Panc1 (cell line): ENCODE measurements at regions not wholly inside any gene's neighbourhood (a gene's known extent, or its start where the extent isn't known, plus 50 kb on each side); places are given as distances from the start of the nearest gene placed in this dataset.

Experiments
- ATAC-seq: fragments of 200-7000 bp; cut with Tn5 transposase; 2 replicates; pipeline ENCODE4 v1.9.1; 2020; ENCODE audit warnings: mild to moderate bottlenecking, moderate library complexity
- BruUV-seq: library from RNA; stranded (reverse); fragments of 400-500 nt; replicated peaks from 2 replicates; lab custom pipeline; 2021; lab: Mats Ljungman, UMichigan
- CTCF ChIA-PET: fragments of 300-600 bp; sonication (Branson Sonifier 250); formaldehyde crosslinking; loops from one replicate; lab custom pipeline; 2022; ENCODE audit warnings: antibody characterized with exemption; lab: Charles Lee
- POLR2A ChIA-PET: fragments of 300-600 bp; sonication (Branson Sonifier 250); formaldehyde crosslinking; loops from one replicate; lab custom pipeline; 2022; ENCODE audit warnings: antibody characterized with exemption; lab: Charles Lee
- DNase-seq: peaks from one replicate; pipeline ENCODE4 v3.0.0-alpha.2; 2010; ENCODE audit warnings: low read depth, low spot score
- H3K27ac ChIP-seq: 2 replicates; pipeline ENCODE4 v1.5.1; 2011; ENCODE audit warnings: mild to moderate bottlenecking, low read length, inconsistent platforms
- H3K27me3 ChIP-seq: fragments of 200-500 bp; sonication (Bioruptor generic); 2 replicates; pipeline ENCODE4 v1.6.0; 2014; ENCODE audit warnings: low read length, inconsistent platforms; ENCODE audit not compliant: control insufficient read depth, insufficient read depth
- H3K36me3 ChIP-seq: fragments of 200-500 bp; sonication (Bioruptor generic); 2 replicates; pipeline ENCODE4 v1.5.1; 2014; ENCODE audit warnings: inconsistent platforms, mild to moderate bottlenecking, low read length, moderate library complexity; ENCODE audit not compliant: control insufficient read depth, insufficient read depth
- H3K4me1 ChIP-seq: 2 replicates; pipeline ENCODE4 v1.5.1; 2011; ENCODE audit warnings: inconsistent platforms, mild to moderate bottlenecking, low read length, moderate library complexity; ENCODE audit not compliant: control insufficient read depth, insufficient read depth
- H3K4me3 ChIP-seq, 2 experiments: 2 replicates each; pipeline ENCODE4 v1.5.1; 2011 to 2012; ENCODE audit warnings: low read depth in 2 of 2, low read length in 2 of 2, mild to moderate bottlenecking in 2 of 2, inconsistent platforms in 1 of 2, moderate library complexity in 1 of 2
- H3K9me3 ChIP-seq: fragments of 200-500 bp; sonication (Bioruptor generic); 2 replicates; pipeline ENCODE4 v1.5.1; 2014; ENCODE audit warnings: low read depth, mild to moderate bottlenecking, inconsistent platforms, low read length, moderate library complexity; ENCODE audit not compliant: control insufficient read depth, insufficient read depth
- POLR2AphosphoS5 ChIP-seq: IDR thresholded peaks from 2 replicates; pipeline ENCODE4 v1.6.1; 2012; ENCODE audit warnings: mild to moderate bottlenecking, low read depth, low read length, moderate library complexity
- SIN3A ChIP-seq: IDR thresholded peaks from 2 replicates; pipeline ENCODE4 v1.6.1; 2012; ENCODE audit warnings: low read depth, mild to moderate bottlenecking, low read length, moderate library complexity, borderline replicate concordance; ENCODE audit not compliant: insufficient read depth
- TCF7L2 ChIP-seq: IDR thresholded peaks from 2 replicates; pipeline ENCODE4 v1.6.1; 2011; ENCODE audit warnings: mild to moderate bottlenecking, low read depth, low read length, inconsistent platforms
- in situ Hi-C: cut with HindIII; loops from 2 replicates; pipeline ENCODE4 v1.10.0; 2016; ENCODE audit warnings: low sequenced_read_pairs, low pct_unique_long_range_greater_than_20kb
- intact Hi-C: fragments of 100-400 bp; cut with micrococcal nuclease; formaldehyde crosslinking; loops from one replicate; pipeline ENCODE4 v1.10.0; 2022; ENCODE audit not compliant: unreplicated experiment
- TF ChIP-seq, protein P1 (sequence below): fragments of 450-650 bp; IDR thresholded peaks from 2 replicates; pipeline ENCODE4 v1.5.1; 2017; ENCODE audit warnings: mild to moderate bottlenecking
- TF ChIP-seq, protein P2 (sequence below), 2 experiments: IDR thresholded peaks; 2 replicates each; pipeline ENCODE4 v1.6.1; 2011 to 2012; ENCODE audit warnings: low read depth in 2 of 2, control low read depth in 1 of 2, low read length in 1 of 2, mild to moderate bottlenecking in 1 of 2, moderate library complexity in 1 of 2; ENCODE audit not compliant: insufficient read depth in 1 of 2

DNA sequence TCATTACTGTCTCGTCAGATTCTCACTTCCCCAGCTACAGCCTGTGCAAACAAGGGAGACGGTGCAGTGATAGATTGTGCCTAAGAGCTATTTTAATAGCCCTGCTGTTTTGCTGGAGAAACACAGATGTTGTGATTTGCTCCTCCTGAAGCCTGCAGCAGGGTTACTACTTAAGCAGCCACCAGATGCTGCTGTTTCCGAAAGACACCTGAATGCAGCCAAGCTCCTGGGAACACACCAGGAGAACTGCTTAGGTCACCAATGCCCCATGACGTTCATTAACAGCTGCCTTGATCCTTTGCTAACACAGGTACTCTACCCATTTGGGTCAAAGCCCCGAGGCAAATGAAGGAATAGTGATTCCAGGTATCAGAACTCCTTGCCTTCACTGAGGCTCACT lies 411.8 kb upstream of the DAB1 start:
- POLR2A ChIA-PET: no interaction called here
- no peaks in the 10 kb centered on the region for H3K36me3 ChIP-seq
- H3K27ac ChIP-seq: no peak overlapping the region
- BruUV-seq: no TSS peak
- intact Hi-C loops (no loop called here), in situ Hi-C loops (no loop called here)
- no peak for TF ChIP-seq TCF7L2
- TF ChIP-seq, protein P1, sequence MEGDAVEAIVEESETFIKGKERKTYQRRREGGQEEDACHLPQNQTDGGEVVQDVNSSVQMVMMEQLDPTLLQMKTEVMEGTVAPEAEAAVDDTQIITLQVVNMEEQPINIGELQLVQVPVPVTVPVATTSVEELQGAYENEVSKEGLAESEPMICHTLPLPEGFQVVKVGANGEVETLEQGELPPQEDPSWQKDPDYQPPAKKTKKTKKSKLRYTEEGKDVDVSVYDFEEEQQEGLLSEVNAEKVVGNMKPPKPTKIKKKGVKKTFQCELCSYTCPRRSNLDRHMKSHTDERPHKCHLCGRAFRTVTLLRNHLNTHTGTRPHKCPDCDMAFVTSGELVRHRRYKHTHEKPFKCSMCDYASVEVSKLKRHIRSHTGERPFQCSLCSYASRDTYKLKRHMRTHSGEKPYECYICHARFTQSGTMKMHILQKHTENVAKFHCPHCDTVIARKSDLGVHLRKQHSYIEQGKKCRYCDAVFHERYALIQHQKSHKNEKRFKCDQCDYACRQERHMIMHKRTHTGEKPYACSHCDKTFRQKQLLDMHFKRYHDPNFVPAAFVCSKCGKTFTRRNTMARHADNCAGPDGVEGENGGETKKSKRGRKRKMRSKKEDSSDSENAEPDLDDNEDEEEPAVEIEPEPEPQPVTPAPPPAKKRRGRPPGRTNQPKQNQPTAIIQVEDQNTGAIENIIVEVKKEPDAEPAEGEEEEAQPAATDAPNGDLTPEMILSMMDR: peak; percentile 20; the same call in 1 of the 2 replicates
- H3K27me3 ChIP-seq: no peaks in the 10 kb centered on the region; the same call in 1 of the 2 replicates
- CTCF ChIA-PET: no interaction called here
- no peak for ATAC-seq
- H3K4me1 ChIP-seq: no peaks in the 10 kb centered on the region
- no peak overlapping the region for H3K4me3 ChIP-seq
- no peaks in the 10 kb centered on the region for H3K9me3 ChIP-seq
- DNase-seq: no peak

DNA sequence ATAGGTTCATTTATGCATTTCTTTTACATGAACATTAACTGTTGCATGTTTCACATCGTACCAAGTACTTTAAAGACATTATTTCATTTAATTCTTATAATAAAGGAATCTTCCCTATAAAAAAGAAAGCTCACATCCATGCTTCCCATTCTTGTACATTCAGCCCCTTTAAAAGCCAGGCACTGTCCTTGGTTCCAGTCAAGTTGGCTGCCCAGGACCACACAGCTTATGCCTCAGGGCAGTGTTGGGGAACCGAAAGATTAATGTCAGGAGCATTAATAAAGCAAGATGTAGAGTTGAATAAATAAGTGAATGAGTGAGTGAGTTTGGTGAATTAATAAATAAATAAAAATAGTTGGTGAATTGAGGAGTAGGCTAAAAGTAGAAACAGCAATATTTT lies 409.4 kb upstream of the DAB1 start:
- Histone ChIP-seq H3K9me3 (no peaks in the 10 kb centered on the region), H3K36me3 (no peaks in the 10 kb centered on the region), H3K4me3 (no peak overlapping the region), H3K27ac (no peak overlapping the region), H3K4me1 (no peaks in the 10 kb centered on the region), H3K27me3 (no peaks in the 10 kb centered on the region; the same call in 1 of the 2 replicates)
- DNase-seq: no peak
- TF ChIP-seq TCF7L2 (no peak), SIN3A (no peak), POLR2AphosphoS5 (no peak)
- TF ChIP-seq, protein P2, sequence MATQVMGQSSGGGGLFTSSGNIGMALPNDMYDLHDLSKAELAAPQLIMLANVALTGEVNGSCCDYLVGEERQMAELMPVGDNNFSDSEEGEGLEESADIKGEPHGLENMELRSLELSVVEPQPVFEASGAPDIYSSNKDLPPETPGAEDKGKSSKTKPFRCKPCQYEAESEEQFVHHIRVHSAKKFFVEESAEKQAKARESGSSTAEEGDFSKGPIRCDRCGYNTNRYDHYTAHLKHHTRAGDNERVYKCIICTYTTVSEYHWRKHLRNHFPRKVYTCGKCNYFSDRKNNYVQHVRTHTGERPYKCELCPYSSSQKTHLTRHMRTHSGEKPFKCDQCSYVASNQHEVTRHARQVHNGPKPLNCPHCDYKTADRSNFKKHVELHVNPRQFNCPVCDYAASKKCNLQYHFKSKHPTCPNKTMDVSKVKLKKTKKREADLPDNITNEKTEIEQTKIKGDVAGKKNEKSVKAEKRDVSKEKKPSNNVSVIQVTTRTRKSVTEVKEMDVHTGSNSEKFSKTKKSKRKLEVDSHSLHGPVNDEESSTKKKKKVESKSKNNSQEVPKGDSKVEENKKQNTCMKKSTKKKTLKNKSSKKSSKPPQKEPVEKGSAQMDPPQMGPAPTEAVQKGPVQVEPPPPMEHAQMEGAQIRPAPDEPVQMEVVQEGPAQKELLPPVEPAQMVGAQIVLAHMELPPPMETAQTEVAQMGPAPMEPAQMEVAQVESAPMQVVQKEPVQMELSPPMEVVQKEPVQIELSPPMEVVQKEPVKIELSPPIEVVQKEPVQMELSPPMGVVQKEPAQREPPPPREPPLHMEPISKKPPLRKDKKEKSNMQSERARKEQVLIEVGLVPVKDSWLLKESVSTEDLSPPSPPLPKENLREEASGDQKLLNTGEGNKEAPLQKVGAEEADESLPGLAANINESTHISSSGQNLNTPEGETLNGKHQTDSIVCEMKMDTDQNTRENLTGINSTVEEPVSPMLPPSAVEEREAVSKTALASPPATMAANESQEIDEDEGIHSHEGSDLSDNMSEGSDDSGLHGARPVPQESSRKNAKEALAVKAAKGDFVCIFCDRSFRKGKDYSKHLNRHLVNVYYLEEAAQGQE (IDR thresholded peaks at IDR 0.05; ENCODE audit: insufficient read depth in 1 of 2, low read depth in 2 of 2, low read length in 1 of 2): no peak
- TF ChIP-seq, protein P1: no peak
- CTCF ChIA-PET: no interaction called here
- no TSS peak for BruUV-seq
- no peak for ATAC-seq
- POLR2A ChIA-PET: no interaction called here
- in situ Hi-C loops (no loop called here), intact Hi-C loops (no loop called here)

DNA sequence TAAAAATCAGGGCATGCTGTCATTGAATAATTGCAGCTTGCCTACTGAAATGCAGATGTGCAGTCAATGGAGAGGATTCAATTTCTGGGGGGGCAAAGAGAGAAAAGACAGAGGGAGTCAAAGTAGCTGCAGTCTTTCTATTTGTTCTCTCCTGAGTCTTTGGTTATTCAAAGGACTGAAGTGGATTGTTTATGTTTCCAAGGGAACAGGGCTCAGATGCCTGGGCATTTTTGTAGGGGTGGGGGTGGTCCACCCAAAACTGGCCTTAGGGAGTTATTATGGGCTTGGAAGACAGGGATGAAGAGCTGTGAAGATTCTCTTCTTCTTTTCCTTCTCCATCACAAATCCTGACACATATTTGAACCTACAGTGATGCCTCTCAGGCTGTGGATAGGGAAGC lies 408.8 kb upstream of the DAB1 start:
- H3K9me3 ChIP-seq: no peaks in the 10 kb centered on the region
- POLR2A ChIA-PET: no interaction called here
- intact Hi-C loops: no loop called here
- no peak overlapping the region for H3K4me3 ChIP-seq
- no peaks in the 10 kb centered on the region for H3K4me1 ChIP-seq
- CTCF ChIA-PET: no interaction called here
- H3K27me3 ChIP-seq: no peaks in the 10 kb centered on the region; the same call in 1 of the 2 replicates
- no TSS peak for BruUV-seq
- in situ Hi-C loops: no loop called here
- DNase-seq (no peak), ATAC-seq (no peak)
- TF ChIP-seq, protein P1: no peak
- no peaks in the 10 kb centered on the region for H3K36me3 ChIP-seq
- H3K27ac ChIP-seq: no peak overlapping the region
